CD14-positive monocyte (primary cell): ENCODE measurements at regions not wholly inside any gene's neighbourhood (a gene's known extent, or its start where the extent isn't known, plus 50 kb on each side); places are given as distances from the start of the nearest gene placed in this dataset.
"Not testable (repeated sequence)": the region's sequence is repeated elsewhere in the genome, so short reads cannot be mapped to it uniquely, and the experiment has no call there.

Experiments
- DNase-seq, 3 donors: peaks; one replicate each; pipeline ENCODE4 v3.0.0-alpha.2; 2011 to 2022
- H2AFZ ChIP-seq: 2 replicates; pipeline ENCODE4 v1.6.0; 2012; ENCODE audit warnings: mild to moderate bottlenecking, low read depth, low read length, inconsistent platforms; ENCODE audit not compliant: insufficient read depth, poor library complexity, severe bottlenecking
- H3K27ac ChIP-seq, 2 donors: 1 replicate in 1 of 2; 2 replicates in 1 of 2; pipeline ENCODE4 v1.5.1; 2012 to 2013; ENCODE audit warnings: low read length in 2 of 2, control low read depth in 1 of 2, inconsistent platforms in 1 of 2, low read depth in 1 of 2, mild to moderate bottlenecking in 1 of 2
- H3K27me3 ChIP-seq, 2 donors: one replicate each; pipeline versions ENCODE4 v1.6.0 to v1.6.1; 2011 to 2013; ENCODE audit warnings: low read length in 2 of 2; ENCODE audit not compliant: control insufficient read depth in 2 of 2, insufficient read depth in 2 of 2
- H3K36me3 ChIP-seq, 2 donors: replicated peaks in 1 of 2; 1 replicate in 1 of 2; 2 replicates in 1 of 2; pipeline versions ENCODE4 v1.5.1 to v1.6.1; 2012 to 2013; ENCODE audit warnings: low read length in 2 of 2, control low read depth in 1 of 2, inconsistent platforms in 1 of 2, mild to moderate bottlenecking in 1 of 2; ENCODE audit not compliant: insufficient read depth in 2 of 2, control insufficient read depth in 1 of 2
- H3K4me1 ChIP-seq, 2 donors: 1 replicate in 1 of 2; 2 replicates in 1 of 2; pipeline versions ENCODE4 v1.5.1 to v1.6.1; 2012 to 2013; ENCODE audit warnings: low read length in 2 of 2, control low read depth in 1 of 2, inconsistent platforms in 1 of 2, mild to moderate bottlenecking in 1 of 2, moderate library complexity in 1 of 2; ENCODE audit not compliant: insufficient read depth in 2 of 2, control insufficient read depth in 1 of 2
- H3K4me2 ChIP-seq: replicated peaks from 2 replicates; pipeline ENCODE3; 2012; ENCODE audit warnings: low read length, moderate library complexity, mild to moderate bottlenecking; ENCODE audit not compliant: poor library complexity, severe bottlenecking; ENCODE audit errors: extremely low read depth
- H3K4me3 ChIP-seq, 3 experiments: fragments of 200-600 bp in 1 of 3; sonication (generic) in 1 of 3; replicated peaks in 1 of 3; 1 replicate in 2 of 3; 2 replicates in 1 of 3; pipeline ENCODE4 v1.5.1; 2011 to 2013; ENCODE audit warnings: low read length in 3 of 3, mild to moderate bottlenecking in 3 of 3, control low read depth in 2 of 3, low read depth in 2 of 3, inconsistent platforms in 1 of 3, moderate library complexity in 1 of 3
- H3K79me2 ChIP-seq: 2 replicates; pipeline ENCODE4 v1.6.0; 2012; ENCODE audit warnings: mild to moderate bottlenecking, control low read depth, inconsistent platforms, low read length, moderate library complexity; ENCODE audit not compliant: insufficient read depth
- H3K9ac ChIP-seq: 2 replicates; pipeline ENCODE4 v1.6.0; 2017; ENCODE audit warnings: low read length, mild to moderate bottlenecking; ENCODE audit not compliant: insufficient read depth, poor library complexity, severe bottlenecking
- H3K9me3 ChIP-seq, 2 donors: replicated peaks in 1 of 2; 1 replicate in 1 of 2; 2 replicates in 1 of 2; pipeline versions ENCODE4 v1.5.1 to v1.6.1; 2012 to 2013; ENCODE audit warnings: low read length in 2 of 2, control low read depth in 1 of 2; ENCODE audit not compliant: control insufficient read depth in 1 of 2, insufficient read depth in 1 of 2
- H4K20me1 ChIP-seq: 2 replicates; pipeline ENCODE4 v1.6.0; 2012; ENCODE audit warnings: mild to moderate bottlenecking, low read length, control low read depth, moderate library complexity; ENCODE audit not compliant: insufficient read depth
- H3K27ac Mint-ChIP-seq, 7 donors: one replicate each; pipeline ENCODE4 v1.8.0; 2020; ENCODE audit warnings: mild to moderate bottlenecking in 7 of 7, mixed read lengths in 7 of 7, moderate library complexity in 6 of 7, inconsistent platforms in 2 of 7
- H3K27me3 Mint-ChIP-seq, 3 donors: one replicate each; pipeline ENCODE4 v1.8.0; 2021 to 2022; ENCODE audit warnings: low read depth in 3 of 3, mild to moderate bottlenecking in 3 of 3, mixed read lengths in 3 of 3, moderate library complexity in 3 of 3, inconsistent platforms in 1 of 3
- H3K36me3 Mint-ChIP-seq, 2 donors: one replicate each; pipeline ENCODE4 v1.8.0; 2020; ENCODE audit warnings: mixed read lengths in 2 of 2, inconsistent platforms in 1 of 2, mild to moderate bottlenecking in 1 of 2
- H3K4me1 Mint-ChIP-seq: one replicate; pipeline ENCODE4 v1.8.0; 2020; ENCODE audit warnings: mild to moderate bottlenecking, mixed read lengths
- H3K4me3 Mint-ChIP-seq, 2 donors: one replicate each; pipeline ENCODE4 v1.8.0; 2020; ENCODE audit warnings: mild to moderate bottlenecking in 2 of 2, mixed read lengths in 2 of 2, moderate library complexity in 1 of 2
- H3K9me3 Mint-ChIP-seq, 7 donors: one replicate each; pipeline ENCODE4 v1.8.0; 2020 to 2022; ENCODE audit warnings: mixed read lengths in 7 of 7, mild to moderate bottlenecking in 6 of 7, moderate library complexity in 6 of 7, inconsistent platforms in 2 of 7
- WGBS: methylation state at CpG from one replicate; pipeline ENCODE4 v1.1.5; 2013; ENCODE audit warnings: missing lambda C conversion rate; ENCODE audit not compliant: insufficient coverage; 5-methylcytosine and 5-hydroxymethylcytosine counted together
- intact Hi-C, 2 donors: fragments of 100-400 bp; cut with micrococcal nuclease; formaldehyde crosslinking; loops; one replicate each; pipeline versions ENCODE4 v1.15.0 to v1.15.1; 2023
- TF ChIP-seq, protein P1 (sequence below): fragments of 200-600 bp; IDR thresholded peaks from one replicate; pipeline ENCODE4 v1.8.0; 2022; ENCODE audit warnings: antibody characterized with exemption, mild to moderate bottlenecking

DNA sequence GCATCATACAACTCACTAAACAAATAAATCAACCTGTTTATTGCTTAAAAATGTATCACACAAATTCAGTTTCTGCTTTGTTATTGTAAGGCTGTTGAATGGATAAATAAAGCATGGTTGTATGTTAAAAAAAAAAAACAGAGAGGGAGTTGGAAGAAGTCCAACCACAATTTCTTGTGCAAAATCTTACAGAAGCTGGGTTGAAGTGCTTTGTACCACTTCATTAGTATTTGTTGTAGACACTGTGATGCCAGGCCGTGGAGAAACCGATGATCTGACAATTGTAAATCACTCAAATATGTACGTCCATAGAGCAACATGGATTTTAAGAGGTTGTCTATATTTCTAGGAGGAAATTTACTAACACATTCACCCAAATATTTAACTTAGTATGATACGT, 132.6 kb upstream of the MXRA5 start:
- no peaks in the 10 kb centered on the region for H4K20me1 ChIP-seq
- WGBS: no CpG with 5 or more reads among the region's 4 CpGs
- DNase-seq: no peak
- intact Hi-C loops: no loop called here
- H3K4me3 ChIP-seq: no peak overlapping the region
- H3K9ac ChIP-seq: no peak overlapping the region
- no peaks in the 10 kb centered on the region for H3K36me3 ChIP-seq
- peaks cover 3% of the 10 kb centered on the region in 3 donors for H3K27me3 Mint-ChIP-seq
- H3K4me3 Mint-ChIP-seq: no peak overlapping the region
- no peak overlapping the region for H3K27ac Mint-ChIP-seq
- no peaks in the 10 kb centered on the region for H3K36me3 Mint-ChIP-seq
- H3K27ac ChIP-seq: no peak overlapping the region
- no peak overlapping the region for H3K4me2 ChIP-seq
- peaks cover 1 to 7% (median 2%) of the 10 kb centered on the region in 7 donors for H3K9me3 Mint-ChIP-seq
- no peak overlapping the region for H2AFZ ChIP-seq
- H3K27me3 ChIP-seq: no peaks in the 10 kb centered on the region
- H3K79me2 ChIP-seq: no peaks in the 10 kb centered on the region
- TF ChIP-seq, protein P1, sequence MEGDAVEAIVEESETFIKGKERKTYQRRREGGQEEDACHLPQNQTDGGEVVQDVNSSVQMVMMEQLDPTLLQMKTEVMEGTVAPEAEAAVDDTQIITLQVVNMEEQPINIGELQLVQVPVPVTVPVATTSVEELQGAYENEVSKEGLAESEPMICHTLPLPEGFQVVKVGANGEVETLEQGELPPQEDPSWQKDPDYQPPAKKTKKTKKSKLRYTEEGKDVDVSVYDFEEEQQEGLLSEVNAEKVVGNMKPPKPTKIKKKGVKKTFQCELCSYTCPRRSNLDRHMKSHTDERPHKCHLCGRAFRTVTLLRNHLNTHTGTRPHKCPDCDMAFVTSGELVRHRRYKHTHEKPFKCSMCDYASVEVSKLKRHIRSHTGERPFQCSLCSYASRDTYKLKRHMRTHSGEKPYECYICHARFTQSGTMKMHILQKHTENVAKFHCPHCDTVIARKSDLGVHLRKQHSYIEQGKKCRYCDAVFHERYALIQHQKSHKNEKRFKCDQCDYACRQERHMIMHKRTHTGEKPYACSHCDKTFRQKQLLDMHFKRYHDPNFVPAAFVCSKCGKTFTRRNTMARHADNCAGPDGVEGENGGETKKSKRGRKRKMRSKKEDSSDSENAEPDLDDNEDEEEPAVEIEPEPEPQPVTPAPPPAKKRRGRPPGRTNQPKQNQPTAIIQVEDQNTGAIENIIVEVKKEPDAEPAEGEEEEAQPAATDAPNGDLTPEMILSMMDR: no peak
- H3K4me1 Mint-ChIP-seq: no peaks in the 10 kb centered on the region
- H3K4me1 ChIP-seq: no peaks in the 10 kb centered on the region
- no peaks in the 10 kb centered on the region for H3K9me3 ChIP-seq

DNA sequence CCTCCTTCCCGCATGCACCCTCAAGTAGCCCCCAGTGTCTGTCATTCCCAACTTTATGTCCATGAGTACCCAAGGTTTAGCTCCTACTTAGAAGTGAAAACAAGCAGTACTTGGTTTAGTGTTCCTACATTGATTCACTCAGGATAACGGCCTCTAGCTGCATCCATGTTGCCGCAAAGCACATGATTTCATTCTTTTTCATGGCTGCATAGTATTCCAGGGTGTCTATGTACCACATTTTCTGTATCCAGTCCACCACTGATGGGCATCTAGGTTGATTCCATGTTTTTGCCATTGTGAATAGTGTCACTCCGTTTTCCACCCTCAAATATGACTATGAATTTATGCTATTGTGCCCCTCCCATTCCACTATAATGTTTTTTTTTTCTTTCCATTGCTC, 130.5 kb upstream of the MXRA5 start:
- no peak overlapping the region for H3K4me2 ChIP-seq
- no peaks in the 10 kb centered on the region for H3K79me2 ChIP-seq
- no peak overlapping the region for H3K4me3 ChIP-seq
- H2AFZ ChIP-seq: no peak overlapping the region
- H3K27ac ChIP-seq: no peak overlapping the region
- Mint-ChIP-seq H3K36me3 (no peaks in the 10 kb centered on the region), H3K4me1 (no peaks in the 10 kb centered on the region), H3K27me3 (peaks cover 0 to 3% (median 2%) of the 10 kb centered on the region in 3 donors), H3K4me3 (no peak overlapping the region), H3K9me3 (peaks cover 0 to 15% (median 2%) of the 10 kb centered on the region in 7 donors), H3K27ac (no peak overlapping the region)
- intact Hi-C loops: no loop called here
- H3K4me1 ChIP-seq: no peaks in the 10 kb centered on the region
- TF ChIP-seq, protein P1: no peak
- no peaks in the 10 kb centered on the region for H3K36me3 ChIP-seq
- H4K20me1 ChIP-seq: no peaks in the 10 kb centered on the region
- no CpG with 5 or more reads among the region's 4 CpGs for WGBS
- H3K9ac ChIP-seq: no peak overlapping the region
- no peak for DNase-seq
- no peaks in the 10 kb centered on the region for H3K9me3 ChIP-seq
- no peaks in the 10 kb centered on the region for H3K27me3 ChIP-seq

DNA sequence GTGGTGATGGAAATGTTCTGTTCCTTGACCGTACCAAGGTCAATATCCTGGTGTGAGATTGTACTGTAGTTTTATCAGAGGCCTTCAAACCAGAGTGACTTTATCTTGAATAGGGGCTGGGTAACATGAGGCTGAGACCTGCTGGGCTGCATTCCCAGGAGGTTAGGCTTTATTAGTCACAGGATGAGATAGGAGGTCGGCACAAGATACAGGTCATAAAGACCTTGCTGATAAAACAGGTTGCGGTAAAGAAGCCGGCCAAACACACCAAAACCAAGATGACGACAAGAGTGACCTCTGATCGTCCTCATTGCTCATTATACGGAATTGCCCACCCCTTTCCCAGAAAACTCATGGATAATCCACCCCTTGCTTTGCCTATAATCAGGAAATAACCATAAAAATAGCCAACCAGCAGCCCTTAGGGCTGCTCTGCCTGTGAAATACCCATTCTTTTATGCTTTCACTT, 123.8 kb upstream of the MXRA5 start:
- peak overlapping the region in 1 of 2 donors; percentile 7 for H3K4me3 Mint-ChIP-seq
- DNase-seq, H4K20me1 ChIP-seq, H3K36me3 Mint-ChIP-seq, H3K9ac ChIP-seq, H3K27ac ChIP-seq, H3K4me3 ChIP-seq, H3K36me3 ChIP-seq, H3K4me1 Mint-ChIP-seq, H2AFZ ChIP-seq, H3K27me3 ChIP-seq, H3K27ac Mint-ChIP-seq, H3K4me1 ChIP-seq, H3K79me2 ChIP-seq, intact Hi-C loops, H3K27me3 Mint-ChIP-seq, H3K9me3 ChIP-seq, H3K4me2 ChIP-seq: not testable (repeated sequence)
- WGBS: 96% methylated on average over 4 of the region's 7 CpGs
- H3K9me3 Mint-ChIP-seq: peaks cover 0 to 20% (median 2%) of the 10 kb centered on the region in 7 donors
